Fibroblast of skin of scalp (primary cell): ENCODE measurements at regions not wholly inside any gene's neighbourhood (a gene's known extent, or its start where the extent isn't known, plus 50 kb on each side); places are given as distances from the start of the nearest gene placed in this dataset.
"Not testable (repeated sequence)": the region's sequence is repeated elsewhere in the genome, so short reads cannot be mapped to it uniquely, and the experiment has no call there.

Source experiments
- DNase-seq: peaks from one replicate; pipeline ENCODE4 v3.0.0-alpha.2; 2013

DNA sequence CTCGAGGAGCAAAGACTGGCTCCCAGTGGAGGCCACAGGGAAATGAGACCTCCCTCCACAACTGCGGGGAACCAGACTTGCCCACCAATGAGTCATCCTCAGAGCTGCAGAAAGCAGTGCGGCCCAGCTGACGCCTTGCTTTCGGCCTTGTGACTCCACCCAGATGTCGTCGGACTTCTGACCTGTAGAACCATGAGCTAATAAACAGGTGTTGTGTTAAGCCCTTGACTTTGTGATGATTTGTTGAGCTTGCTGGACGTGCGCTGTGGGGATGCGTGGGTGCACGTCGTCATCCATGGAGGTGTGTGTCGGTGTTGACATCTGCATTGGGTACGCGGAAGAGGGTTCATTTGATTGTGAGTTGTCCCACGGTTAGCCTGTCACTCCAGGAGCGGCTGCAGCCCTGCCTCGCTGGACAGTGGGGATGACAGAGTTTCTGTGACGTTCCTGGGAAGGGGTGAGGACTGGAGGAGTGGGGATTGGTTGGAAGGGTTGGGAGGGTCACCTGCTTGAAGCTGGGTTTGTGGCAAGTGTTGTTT lies 154.1 kb downstream of the SH3BP4 start:
- peak; percentile 19 for DNase-seq

DNA sequence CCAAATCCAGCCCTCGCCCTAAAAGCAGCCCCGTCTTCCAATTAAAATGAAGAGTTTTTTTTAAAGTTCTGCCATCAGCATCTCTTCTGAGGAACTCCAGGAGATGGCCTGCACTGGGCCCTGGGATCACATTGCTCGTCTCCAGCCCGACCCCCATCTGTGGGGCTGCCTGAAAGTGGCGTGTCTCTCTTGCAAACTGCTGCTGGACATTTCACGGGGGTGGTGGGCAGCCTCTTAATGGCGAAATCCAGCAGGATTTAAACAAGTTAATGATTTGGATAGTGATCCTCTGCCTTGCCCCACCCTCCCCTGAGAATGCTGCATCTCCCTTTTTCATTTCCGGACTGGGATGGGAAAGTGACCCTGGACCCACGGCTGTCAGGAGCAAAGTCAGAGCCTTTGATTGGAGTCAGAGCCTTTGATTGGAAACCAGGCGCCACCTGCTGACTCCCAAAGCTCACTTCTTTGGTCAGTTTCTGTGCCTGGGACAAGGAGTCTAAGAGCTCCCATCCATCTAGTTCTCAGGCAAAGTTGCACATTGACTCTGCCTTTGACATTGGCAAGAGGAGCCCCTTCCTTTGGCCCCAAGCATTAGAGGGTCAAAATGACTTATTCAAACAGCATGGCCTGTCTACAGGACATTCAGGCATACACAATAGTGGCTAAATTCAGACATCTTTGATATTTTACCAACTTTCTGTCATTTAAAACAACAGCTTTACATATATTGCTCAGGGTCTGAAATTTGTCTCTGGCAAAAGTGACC lies 155.2 kb downstream of the SH3BP4 start:
- DNase-seq, result peak; percentile 81

DNA sequence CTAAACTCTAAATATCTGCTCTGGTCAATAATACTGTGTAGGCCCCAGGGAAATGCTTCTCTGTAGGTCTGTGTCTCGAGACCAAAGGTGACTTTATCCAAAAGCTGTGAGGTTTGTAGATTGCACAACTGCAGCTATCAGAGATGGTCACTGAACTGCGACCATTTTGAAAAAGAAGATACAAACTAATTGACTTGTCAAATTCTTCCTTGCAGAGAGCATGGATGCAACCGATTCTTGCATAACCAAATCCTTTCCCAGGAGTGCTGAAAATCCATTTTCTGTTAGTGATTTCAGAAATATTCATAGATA lies 155.8 kb downstream of the SH3BP4 start:
- DNase-seq, result no peak

DNA sequence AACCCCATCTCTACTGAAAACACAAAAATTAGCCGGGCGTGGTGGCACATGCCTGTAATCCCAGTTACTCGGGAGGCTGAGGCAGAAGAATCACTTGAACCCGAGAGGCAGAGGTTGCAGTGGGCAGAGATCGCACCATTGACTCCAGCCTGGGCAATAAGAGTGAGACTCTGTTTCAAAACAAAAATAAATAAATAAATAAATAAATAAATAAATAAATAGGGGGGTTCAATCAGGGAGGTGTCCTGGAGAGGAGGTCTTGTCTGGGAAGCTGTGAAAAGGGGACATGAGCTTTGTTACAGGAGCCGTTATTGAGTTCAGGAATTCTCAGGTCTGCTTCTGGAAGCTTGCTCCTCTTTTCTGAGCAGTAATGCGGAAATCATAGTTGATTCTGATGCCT lies 157.7 kb downstream of the SH3BP4 start:
- not testable (repeated sequence) for DNase-seq

DNA sequence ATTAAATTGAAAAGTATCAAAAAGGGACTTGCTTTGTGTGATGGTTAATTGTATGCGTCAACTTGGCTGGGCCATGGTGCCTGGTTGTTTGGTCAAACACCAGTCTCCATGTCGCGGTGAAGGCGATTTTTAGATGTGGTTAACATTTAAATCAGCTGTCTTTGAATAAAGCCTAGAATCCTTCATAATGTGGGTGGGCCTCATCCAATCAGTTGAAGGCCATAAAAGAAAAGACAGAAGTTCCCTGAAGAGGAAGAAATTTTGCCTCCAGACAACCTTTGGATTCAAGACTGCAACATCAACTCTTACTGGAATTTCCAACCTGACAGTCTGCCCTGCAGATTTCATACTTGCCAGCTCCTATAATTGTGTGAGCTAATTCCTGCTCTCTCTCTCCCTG lies 160.5 kb downstream of the SH3BP4 start:
- DNase-seq, result no peak

DNA sequence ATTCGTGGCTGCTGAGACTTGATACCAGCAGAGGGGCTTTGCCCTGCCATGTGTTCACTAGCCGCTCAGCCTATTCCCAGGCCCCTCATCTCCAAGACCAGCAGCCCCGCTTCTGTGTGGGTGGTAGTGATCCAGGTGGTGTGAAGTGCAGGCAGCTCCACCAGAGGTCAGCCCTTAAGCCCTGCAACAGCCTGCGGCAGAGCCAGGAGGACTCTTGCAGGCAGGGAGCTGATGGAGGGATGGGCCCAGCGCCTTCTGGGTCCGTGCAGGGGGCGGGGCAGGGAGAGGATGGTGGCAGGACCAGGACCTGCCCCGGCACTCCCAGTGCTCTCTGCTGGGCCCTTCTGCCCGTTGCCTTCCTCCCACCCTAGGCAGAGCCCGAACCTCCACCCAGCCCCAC lies 162.0 kb downstream of the SH3BP4 start:
- DNase-seq, result no peak

DNA sequence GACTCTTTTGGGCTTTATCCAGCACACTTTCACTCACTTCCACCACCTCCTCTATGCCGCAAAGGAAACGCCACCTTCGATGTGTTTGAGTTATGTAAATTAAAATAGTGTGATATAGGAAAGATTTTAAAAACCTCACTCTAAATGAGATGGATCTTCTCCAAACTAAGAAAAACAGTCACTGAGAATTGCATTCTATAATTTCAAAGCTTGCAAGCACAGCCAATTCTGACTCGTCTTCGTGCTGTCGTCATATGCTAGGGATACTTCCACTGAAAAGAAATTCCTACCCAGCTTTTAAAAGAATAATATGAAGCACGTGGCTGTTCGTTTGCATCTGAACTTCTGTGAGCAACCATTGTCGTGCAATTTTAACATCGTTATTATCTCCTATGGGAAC lies 162.5 kb downstream of the SH3BP4 start:
- DNase-seq, result no peak

DNA sequence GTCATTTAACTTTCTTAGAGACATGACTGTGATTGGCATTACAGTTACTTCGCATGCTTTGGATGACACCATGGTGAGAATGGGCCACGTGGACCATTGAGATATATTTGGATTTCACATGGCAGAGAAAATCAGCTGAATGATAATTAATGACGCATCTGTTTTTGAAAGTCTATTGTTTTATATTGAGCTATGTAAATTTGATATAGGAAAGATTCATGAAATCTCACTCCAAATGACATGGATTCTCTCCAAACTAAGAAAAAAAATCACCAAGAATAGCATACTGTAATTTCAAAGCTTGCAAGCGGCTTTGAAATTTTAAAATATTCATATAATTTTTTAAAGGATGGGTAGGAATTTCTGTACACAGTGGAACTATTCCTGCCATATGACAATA lies 163.7 kb downstream of the SH3BP4 start:
- no peak for DNase-seq

DNA sequence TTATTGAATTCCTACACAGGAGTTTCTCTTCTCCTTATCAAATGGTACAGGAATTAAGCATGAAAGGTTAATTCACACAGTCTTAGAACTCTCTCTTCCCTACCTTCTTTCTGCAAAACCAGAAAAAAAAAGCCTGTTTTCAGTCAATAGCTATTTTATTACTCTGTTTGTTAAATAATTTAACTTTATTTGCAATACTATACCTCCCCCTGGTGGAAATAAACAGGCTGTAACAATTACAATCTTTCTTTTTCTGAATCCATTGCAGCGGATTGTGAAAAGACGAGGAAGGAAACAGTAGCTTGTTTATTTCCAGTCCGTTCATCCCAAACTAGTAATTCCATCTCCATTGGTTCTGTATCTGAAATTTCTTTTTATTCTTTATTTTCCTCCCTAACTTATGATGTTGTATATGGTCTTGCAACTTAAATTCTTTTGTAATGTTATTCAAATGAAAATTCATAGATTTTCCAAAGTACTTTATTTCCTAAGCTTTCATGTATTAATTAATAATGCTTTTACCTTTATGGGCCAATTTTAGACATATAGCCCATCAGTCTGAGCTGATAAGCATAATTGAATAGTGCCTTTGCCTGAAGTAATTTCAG lies 165.2 kb downstream of the SH3BP4 start:
- DNase-seq, result peak; percentile 58

DNA sequence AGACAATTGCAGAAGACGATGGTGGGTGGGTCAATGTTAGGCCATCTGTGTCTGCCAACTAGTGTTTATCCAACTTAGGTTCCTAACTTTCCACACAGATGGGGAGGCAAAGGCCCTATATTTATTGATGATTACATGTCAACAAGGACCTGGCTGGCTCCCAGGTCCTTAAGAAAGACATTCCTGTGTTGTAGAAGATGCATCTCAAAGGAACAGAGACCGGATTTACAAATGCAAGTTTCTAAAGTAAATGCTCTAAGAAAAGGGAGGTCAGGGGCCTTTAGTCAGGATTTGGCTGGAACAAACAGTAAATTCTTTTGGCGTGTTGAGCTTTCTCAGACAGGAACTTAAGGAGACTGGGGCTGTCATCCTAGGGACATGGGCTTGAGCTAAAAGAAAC lies 175.0 kb downstream of the SH3BP4 start:
- DNase-seq, result no peak

DNA sequence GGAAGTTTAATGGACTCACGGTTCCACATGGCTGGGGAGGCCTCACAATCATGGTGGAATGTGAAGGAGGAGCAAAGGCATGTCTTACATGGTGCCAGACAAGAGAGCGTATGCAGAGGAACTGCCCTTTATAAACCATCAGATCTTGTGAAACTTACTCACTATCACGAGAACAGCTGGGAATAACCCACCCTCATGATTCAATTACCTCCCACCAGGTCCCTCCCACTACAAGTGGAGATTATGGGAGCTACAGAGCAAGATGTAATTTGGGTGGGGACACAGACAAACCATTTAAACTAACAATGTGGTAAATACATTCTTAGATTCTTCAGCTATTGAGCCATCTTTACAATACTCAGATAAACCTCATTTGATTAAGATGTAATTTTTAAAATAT lies 176.1 kb downstream of the SH3BP4 start:
- peak; percentile 46 for DNase-seq

DNA sequence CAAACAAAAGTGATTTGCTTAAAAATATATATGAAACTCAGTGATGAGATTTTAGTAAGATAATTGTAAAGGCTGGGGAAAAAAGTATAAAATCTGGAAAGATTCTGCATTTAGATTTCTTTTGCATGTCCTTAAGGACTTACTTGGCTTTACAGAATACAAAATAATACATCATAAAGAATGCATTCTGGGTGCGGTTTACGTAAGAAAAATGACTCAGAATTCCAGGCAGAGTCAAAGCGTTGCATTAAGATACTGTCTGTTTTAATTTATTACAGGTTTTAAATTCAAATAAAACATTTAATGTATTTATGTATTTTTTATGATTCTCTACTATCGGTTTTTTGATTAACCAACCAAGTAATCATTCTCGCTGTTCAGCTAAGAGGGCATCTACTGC lies 178.0 kb downstream of the SH3BP4 start:
- peak; percentile 38 for DNase-seq

DNA sequence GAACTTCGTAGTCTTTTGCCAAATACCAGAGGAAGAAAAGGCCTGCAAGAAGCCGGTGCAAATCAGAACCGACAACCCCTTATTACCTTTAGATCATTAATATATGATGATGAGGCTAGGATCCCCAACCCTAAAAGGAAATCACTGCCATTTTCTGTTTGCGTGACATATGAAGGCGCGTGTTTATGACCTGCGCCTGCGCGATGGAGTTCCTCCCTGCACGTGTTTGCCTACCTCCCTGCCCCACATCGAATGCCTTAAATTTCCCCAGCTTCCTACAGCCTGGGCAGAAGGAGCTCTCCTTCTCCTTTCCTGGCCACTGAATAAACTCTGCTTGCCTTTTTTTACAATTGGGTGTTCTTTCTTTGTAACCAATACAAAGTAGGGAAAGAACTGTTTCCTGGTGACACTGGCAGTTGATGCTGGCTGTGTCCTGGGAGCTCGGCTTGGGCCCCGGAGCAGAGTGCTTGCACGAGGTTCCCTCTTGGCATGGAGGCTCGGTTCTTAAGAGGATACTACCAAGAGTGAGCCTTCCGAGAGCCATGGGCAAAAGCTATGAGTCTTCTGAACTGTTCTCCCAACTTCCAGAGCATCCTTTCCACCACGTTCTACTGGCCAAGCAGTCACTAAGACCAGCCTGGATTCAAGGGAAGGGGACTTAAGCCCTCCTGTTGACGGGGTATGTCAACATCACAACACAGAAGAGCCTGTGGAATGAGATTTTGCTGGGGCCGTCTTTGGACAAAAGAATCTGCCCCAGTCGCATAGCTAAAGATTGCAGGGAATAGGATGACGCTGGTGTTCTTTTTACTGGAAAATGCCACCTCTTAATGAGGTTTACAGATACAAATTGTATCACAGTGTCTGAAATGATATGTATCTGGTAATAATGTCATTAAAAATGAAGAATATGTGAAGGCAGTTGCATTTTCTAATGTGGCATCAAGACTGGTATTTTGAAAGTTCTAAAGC lies 179.8 kb downstream of the SH3BP4 start:
- no peak for DNase-seq

DNA sequence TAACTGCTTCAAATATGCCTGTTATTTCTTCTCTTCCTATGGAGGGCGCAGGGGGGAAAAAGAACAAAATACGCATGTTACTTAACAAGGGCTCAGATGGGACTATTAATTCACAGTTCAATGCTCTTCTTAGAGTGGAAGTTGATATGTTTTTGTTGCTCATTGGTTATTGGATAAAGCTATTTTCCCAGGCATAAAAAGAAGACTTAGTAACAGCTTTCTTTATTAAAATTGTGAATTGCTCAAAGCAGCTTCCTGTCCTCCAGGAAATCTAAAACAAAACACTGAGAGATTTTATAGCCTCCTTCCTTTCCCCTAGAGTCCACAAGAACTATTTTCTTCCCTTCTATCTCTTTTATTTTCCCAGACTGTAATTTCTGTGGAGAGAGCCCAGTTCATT lies 180.8 kb downstream of the SH3BP4 start:
- DNase-seq, result no peak

DNA sequence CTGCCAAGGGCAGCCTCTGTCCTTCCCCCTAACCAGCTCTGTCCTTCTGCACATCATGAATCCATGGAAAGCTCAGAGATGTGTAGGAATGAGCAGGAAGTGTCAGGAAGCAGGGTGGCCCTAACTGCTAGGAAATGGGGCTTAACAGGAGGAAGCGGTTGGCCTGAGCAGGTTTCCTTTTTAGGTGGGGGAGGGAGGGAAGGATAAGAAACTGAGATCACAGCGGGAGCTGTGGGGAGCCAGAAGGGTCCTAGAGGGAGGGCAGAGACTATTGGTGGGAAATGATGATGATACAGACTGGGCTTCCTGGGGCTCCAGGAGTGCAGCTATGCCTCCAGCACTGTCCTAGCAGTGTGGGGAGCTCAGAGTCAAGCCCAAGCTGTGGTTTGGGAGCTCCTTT lies 182.0 kb downstream of the SH3BP4 start:
- no peak for DNase-seq

DNA sequence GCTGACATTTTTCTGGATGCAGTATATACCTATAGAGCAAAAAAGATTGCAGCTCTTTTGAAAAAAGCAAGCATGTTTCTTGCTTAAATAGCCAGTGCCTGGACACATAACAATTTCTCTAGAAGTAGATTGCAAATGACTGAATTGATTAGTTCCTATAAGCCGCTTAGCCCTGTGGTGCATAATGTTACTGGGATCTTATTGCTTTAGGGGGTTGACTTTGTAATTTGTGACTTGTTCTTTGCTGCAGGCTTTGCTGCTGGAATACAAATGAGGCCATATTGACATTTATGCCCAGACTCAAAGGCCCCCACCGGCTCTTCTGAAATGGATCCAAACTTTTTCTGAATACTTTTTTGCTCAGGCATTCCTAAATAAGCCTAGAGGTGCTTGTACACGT lies 182.6 kb downstream of the SH3BP4 start:
- DNase-seq, result no peak

DNA sequence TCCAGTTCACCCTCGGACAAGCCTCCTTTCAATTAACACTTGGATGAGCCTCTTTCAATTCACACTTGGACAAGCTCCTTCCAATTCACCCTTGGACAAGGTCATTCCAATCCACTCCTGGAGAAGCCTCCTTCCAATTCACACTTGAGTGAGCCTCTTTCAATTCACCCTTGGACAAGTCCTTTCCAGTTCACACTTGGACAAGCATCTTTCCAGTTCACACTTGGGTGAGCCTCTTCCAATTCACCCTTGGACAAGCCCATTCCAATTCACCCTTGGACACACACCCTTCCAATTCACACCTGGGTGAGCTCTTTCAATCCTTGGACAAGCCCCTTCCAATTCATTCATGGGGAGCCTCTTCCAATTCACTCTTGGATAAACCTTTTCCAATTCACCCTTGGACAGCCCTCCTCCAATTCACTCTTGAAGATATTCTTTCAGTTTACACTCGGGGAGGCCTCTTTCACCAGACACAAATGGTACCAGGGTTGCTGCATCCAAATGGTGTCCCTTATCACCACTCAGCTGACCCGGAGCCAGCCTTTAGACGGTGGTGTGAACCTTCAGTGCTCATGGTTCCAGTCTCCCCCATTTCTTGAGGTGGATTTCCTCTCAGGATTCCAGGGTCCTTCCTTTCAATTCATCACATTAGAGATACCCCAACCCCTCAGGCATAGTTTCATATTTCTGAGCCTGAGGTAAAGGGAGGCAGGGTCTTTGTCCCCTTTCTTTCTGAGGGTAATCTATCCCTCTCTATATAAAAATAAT lies 183.6 kb downstream of the SH3BP4 start:
- DNase-seq, result no peak

DNA sequence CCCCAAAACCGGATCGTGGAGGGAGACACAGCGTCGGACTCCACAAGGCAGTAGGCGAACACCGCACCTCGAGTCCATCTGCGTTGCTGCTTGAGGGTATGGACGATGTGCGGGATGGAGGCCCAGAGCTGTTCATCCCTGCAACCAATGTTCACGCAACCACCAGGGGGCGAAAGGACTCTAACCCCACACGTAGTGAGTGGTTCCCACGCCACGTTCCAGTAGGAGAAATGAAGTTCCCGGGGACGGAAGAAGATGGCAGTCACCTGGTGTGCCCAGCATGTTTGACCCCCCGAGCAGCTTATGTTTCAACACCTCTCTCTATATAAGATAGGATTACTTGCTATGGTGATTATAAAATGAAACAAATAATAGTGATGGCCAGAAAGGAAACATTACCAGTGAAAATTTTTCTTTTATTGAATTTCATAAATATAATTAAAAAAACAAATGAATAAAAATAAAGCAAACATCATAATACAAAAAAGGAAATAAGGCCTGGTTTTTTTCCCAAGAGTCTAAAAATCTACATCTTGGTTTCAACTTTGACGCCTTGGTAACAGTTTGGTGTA lies 184.3 kb downstream of the SH3BP4 start:
- DNase-seq, result peak; percentile 81

DNA sequence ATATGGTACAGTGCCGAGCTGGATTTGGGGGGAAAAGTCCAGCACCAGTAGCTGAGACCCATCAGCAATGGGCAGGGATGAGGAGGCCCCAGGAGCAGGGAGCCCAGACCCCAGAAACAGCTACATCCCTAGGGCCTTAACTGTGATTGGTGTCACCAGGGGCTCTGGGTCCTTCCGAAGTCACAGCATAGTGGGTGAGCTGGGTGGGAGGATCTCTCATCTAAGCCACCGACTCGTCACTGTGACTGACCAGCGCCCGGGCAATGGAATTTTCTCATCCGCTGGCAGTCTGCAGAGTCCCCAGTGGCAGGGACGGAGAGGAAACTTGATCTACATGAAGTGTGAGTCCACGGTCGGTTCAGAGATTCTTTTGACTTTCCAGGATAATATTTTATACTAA lies 186.5 kb downstream of the SH3BP4 start:
- DNase-seq, result no peak

DNA sequence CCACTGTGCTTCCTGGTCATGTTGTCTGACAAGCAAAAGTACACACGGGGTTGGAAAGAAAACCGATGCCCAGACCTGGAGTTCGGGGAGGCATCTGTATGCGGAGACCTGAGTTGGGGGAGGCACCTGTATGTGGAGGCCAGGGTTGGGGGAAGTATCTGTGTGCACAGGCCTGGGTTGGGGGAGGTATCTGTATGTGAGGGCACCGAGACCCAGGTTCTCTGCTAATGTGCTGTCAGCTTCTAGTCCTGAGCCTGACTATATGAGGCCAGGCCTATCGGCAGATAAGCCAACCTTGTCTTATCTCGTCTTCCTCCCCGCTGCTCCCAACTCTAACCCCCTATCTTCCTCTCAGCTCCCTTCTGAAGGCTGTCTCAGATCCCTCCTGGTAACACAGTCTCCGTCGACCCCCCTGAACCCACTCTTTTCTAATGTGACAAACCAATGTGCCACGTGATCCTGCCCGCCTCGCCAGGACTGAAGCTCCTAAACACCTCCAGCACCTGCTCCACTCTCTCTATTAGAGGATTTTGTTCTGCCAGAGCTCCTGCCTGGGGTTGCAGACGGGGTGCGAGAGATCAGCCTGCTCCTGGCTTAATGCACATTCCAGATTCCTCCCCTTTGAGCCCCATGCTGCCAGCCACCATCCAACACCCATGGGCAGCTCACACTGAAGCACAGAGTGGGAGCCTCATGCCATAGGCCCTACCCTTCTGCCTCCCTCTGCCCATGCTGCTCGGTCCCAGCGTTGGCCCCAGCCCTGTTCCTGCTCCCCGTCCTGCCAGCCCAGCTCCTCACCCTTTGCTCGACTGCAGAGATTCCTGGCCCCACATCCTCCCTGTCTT lies 188.4 kb downstream of the SH3BP4 start:
- DNase-seq, result no peak

DNA sequence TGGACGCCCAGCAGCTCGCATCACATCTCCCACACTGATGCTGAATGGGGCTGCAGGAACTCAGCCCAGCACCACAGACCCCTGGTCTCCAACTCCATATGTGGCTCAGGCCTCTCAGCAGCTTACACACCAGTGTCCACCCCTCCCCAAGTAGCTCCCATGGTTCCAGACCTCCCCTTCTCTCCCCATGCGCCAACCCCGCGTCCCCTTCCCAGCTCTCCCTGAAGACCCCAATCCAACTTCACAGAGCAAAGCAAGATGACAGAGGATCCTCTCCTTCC lies 188.9 kb downstream of the SH3BP4 start:
- no peak for DNase-seq
